Neuronal stem cell (in vitro differentiated cells): ENCODE measurements at regions not wholly inside any gene's neighbourhood (a gene's known extent, or its start where the extent isn't known, plus 50 kb on each side); places are given as distances from the start of the nearest gene placed in this dataset.

Source experiments
- DNase-seq: peaks from one replicate; pipeline ENCODE4 v3.0.0-alpha.2; 2013; ENCODE audit warnings: low spot score
- H2AFZ ChIP-seq: one replicate; pipeline ENCODE4 v1.6.1; 2013; ENCODE audit warnings: mild to moderate bottlenecking, low read length, inconsistent platforms
- H2AK5ac ChIP-seq: 2 replicates; pipeline ENCODE4 v1.6.1; 2013; ENCODE audit warnings: low read depth, mild to moderate bottlenecking, inconsistent platforms, low read length, moderate library complexity, mixed read lengths
- H2BK120ac ChIP-seq: 2 replicates; pipeline ENCODE4 v1.6.1; 2013; ENCODE audit warnings: low read depth, mild to moderate bottlenecking, inconsistent platforms, low read length, moderate library complexity, mixed read lengths
- H2BK12ac ChIP-seq: one replicate; pipeline ENCODE4 v1.6.1; 2013; ENCODE audit warnings: low read length, inconsistent platforms
- H2BK15ac ChIP-seq: 2 replicates; pipeline ENCODE4 v1.6.1; 2013; ENCODE audit warnings: mild to moderate bottlenecking, low read length, inconsistent platforms, mixed read lengths
- H2BK5ac ChIP-seq: one replicate; pipeline ENCODE4 v1.6.1; 2013; ENCODE audit warnings: inconsistent platforms, mild to moderate bottlenecking, low read length, moderate library complexity
- H3K14ac ChIP-seq: one replicate; pipeline ENCODE4 v1.6.1; 2013; ENCODE audit warnings: low read length, inconsistent platforms
- H3K18ac ChIP-seq: 2 replicates; pipeline ENCODE4 v1.6.1; 2013; ENCODE audit warnings: low read length, inconsistent platforms
- H3K23ac ChIP-seq: 2 replicates; pipeline ENCODE4 v1.6.1; 2013; ENCODE audit warnings: low read depth, mild to moderate bottlenecking, mixed read lengths, low read length, inconsistent platforms; ENCODE audit not compliant: poor library complexity
- H3K27ac ChIP-seq: replicated peaks from 3 replicates; pipeline ENCODE4 v1.5.1; 2013; ENCODE audit warnings: low read length, inconsistent platforms
- H3K27me3 ChIP-seq, 3 experiments: 2 replicates each; pipeline ENCODE4 v1.6.1; 2013; ENCODE audit warnings: low read length in 3 of 3, mild to moderate bottlenecking in 2 of 3, inconsistent platforms in 1 of 3, low read depth in 1 of 3, mixed read lengths in 1 of 3, moderate library complexity in 1 of 3; ENCODE audit not compliant: control insufficient read depth in 3 of 3, insufficient read depth in 3 of 3
- H3K36me3 ChIP-seq, 2 donors: replicated peaks in 1 of 2; 2 replicates each; pipeline ENCODE4 v1.6.1; 2013; ENCODE audit warnings: low read length in 2 of 2; ENCODE audit not compliant: control insufficient read depth in 2 of 2, insufficient read depth in 2 of 2
- H3K4ac ChIP-seq: 2 replicates; pipeline ENCODE4 v1.6.1; 2013; ENCODE audit warnings: inconsistent platforms, mild to moderate bottlenecking, low read length, moderate library complexity
- H3K4me1 ChIP-seq, 2 donors: 1 replicate in 1 of 2; 2 replicates in 1 of 2; pipeline ENCODE4 v1.6.1; 2013; ENCODE audit warnings: low read length in 2 of 2, low read depth in 1 of 2; ENCODE audit not compliant: control insufficient read depth in 2 of 2, insufficient read depth in 1 of 2
- H3K4me2 ChIP-seq: one replicate; pipeline ENCODE4 v1.6.1; 2013; ENCODE audit warnings: mild to moderate bottlenecking, low read length, inconsistent platforms; ENCODE audit not compliant: insufficient read depth, poor library complexity, severe bottlenecking
- H3K4me3 ChIP-seq, 2 donors: 2 replicates each; pipeline ENCODE4 v1.5.1; 2013; ENCODE audit warnings: low read length in 2 of 2, mild to moderate bottlenecking in 2 of 2, inconsistent platforms in 1 of 2, moderate library complexity in 1 of 2
- H3K79me1 ChIP-seq: one replicate; pipeline ENCODE4 v1.6.1; 2013; ENCODE audit warnings: low read depth, mild to moderate bottlenecking, inconsistent platforms, low read length, moderate library complexity
- H3K9ac ChIP-seq: one replicate; pipeline ENCODE4 v1.6.1; 2013; ENCODE audit warnings: mild to moderate bottlenecking, low read depth, low read length, inconsistent platforms; ENCODE audit not compliant: poor library complexity
- H3K9me3 ChIP-seq, 2 donors: replicated peaks in 1 of 2; 2 replicates each; pipeline versions ENCODE3 to v1.6.1; 2013; ENCODE audit warnings: low read length in 2 of 2, mild to moderate bottlenecking in 2 of 2, inconsistent platforms in 1 of 2, low read depth in 1 of 2, mixed read lengths in 1 of 2, moderate library complexity in 1 of 2; ENCODE audit not compliant: control insufficient read depth in 2 of 2, insufficient read depth in 1 of 2
- H4K8ac ChIP-seq: one replicate; pipeline ENCODE4 v1.6.1; 2013; ENCODE audit warnings: low read depth, mild to moderate bottlenecking, inconsistent platforms, low read length, moderate library complexity
- H4K91ac ChIP-seq: one replicate; pipeline ENCODE4 v1.6.1; 2013; ENCODE audit warnings: low read length, low read depth, mild to moderate bottlenecking, inconsistent platforms; ENCODE audit not compliant: poor library complexity
- WGBS, 2 donors: extraction: QIAGEN DNeasy Blood & Tissue Kit; methylation state at CpG; one replicate each; pipeline ENCODE4 v1.1.7; 2013; ENCODE audit warnings: missing lambda C conversion rate in 2 of 2, mixed read lengths in 1 of 2; ENCODE audit not compliant: insufficient read length in 2 of 2, insufficient replicate concordance in 1 of 2; ENCODE audit errors: extremely low coverage in 2 of 2; 5-methylcytosine and 5-hydroxymethylcytosine counted together

- Histone ChIP-seq H3K9me3 (peaks cover 0 to 5% of the 10 kb centered on the region in 2 donors), H3K14ac (no peak overlapping the region), H2BK120ac (no peak overlapping the region), H2BK12ac (no peak overlapping the region), H3K4ac (no peak overlapping the region), H4K8ac (no peak overlapping the region), H3K18ac (no peak overlapping the region), H3K4me3 (no peak overlapping the region), H4K91ac (no peak overlapping the region), H3K9ac (no peak overlapping the region), H3K27ac (no peak overlapping the region), H3K23ac (no peak overlapping the region), H2AK5ac (no peak overlapping the region), H2BK5ac (no peak overlapping the region), H3K4me1 (no peaks in the 10 kb centered on the region), H3K79me1 (no peaks in the 10 kb centered on the region), H2BK15ac (no peak overlapping the region), H3K4me2 (no peak overlapping the region), H3K36me3 (peaks cover 0 to 2% of the 10 kb centered on the region in 2 donors), H2AFZ (no peak overlapping the region), H3K27me3 (no peaks in the 10 kb centered on the region)
- no CpG with 5 or more reads among the region's 3 CpGs for WGBS, 2 donors
- no peak for DNase-seq
Measured at GRCh38 chr22:33221568-33221967, 163.4 kb upstream of the SYN3 start.

DNA sequence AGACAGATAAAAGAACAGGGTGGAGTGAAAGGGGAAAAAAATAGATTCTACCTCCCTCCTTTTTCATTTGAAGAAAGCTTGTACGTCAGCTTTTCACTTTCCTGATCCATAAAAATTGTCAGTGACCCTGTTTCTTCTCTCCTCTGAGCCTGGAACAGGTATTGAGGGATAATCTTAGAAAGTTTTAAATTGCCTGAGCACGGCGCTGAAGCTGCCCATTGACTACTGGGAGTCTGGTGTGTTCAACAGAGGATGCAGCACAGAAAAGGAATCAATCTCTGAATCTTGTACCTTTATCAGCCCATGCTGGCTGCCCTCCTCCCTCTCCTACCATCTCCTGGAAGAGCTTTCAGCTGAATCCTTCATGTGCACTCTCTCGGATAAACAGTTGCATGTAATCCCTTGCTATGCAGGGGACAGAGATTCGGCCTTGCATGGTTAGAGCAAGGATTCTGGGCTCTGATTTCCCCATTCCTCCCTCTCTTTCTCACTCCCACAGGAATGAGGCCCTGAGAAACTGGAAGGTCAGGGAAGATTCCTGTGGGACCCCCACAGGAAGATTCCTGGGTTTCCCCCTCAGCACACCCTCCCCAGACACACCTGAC lies 162.4 kb upstream of the SYN3 start:
- H3K18ac ChIP-seq, result no peak overlapping the region
- H2BK15ac ChIP-seq, result no peak overlapping the region
- H3K4ac ChIP-seq, result no peak overlapping the region
- H3K36me3 ChIP-seq, result no peaks in the 10 kb centered on the region
- H4K8ac ChIP-seq, result no peak overlapping the region
- no peaks in the 10 kb centered on the region for H3K9me3 ChIP-seq
- no peaks in the 10 kb centered on the region for H3K27me3 ChIP-seq
- H3K27ac ChIP-seq, result no peak overlapping the region
- H2AFZ ChIP-seq, result no peak overlapping the region
- no peak overlapping the region for H2AK5ac ChIP-seq
- no peak overlapping the region for H3K9ac ChIP-seq
- no peak overlapping the region for H3K14ac ChIP-seq
- no peak overlapping the region for H3K4me2 ChIP-seq
- H3K4me1 ChIP-seq, result no peaks in the 10 kb centered on the region
- H2BK5ac ChIP-seq, result no peak overlapping the region
- no peak overlapping the region for H4K91ac ChIP-seq
- H3K4me3 ChIP-seq, result no peak overlapping the region
- no peak overlapping the region for H2BK12ac ChIP-seq
- no peak for DNase-seq
- WGBS, 2 donors, result no CpG with 5 or more reads among the region's 5 CpGs
- H3K23ac ChIP-seq, result no peak overlapping the region
- H2BK120ac ChIP-seq, result no peak overlapping the region
- H3K79me1 ChIP-seq, result no peaks in the 10 kb centered on the region

DNA sequence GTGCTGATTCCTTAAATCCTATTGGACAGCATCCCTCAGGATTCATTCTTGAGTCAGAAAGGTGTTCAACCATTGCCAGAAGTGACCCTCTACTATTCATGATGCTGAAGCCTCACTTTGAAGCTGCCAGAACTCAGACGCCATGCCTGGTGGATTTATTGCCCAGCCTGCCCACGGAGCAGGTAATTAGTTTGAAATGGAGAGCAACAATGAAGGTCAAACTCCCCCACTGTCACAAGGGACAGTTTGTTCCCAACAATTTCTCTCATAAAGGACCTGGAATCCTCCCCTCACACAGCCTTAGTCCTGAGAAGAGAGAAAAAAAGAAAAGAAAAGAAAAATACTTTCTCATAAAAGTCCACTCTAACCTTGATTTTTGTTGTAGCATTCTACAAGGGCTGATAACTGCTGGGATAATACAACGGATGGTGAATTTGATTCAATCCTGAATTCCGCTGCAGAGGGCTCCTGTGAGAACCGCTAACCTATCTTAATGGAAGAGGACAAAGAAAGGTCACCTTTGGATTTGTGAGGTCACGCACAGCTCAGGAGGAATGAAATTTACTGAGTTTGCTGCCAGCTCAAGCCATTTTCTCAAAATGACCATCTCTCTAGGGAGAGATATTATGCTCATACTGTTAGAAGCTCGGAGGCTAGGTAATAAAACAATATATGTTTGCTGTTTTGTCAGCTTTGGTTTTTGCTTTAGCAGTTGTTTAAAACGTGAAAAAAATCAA lies 161.6 kb upstream of the SYN3 start:
- Histone ChIP-seq H2BK12ac (no peak overlapping the region), H3K4ac (no peak overlapping the region), H3K4me3 (peak overlapping the region in 1 of 2 donors; percentile 18), H3K27ac (no peak overlapping the region), H3K27me3 (no peaks in the 10 kb centered on the region), H3K79me1 (no peaks in the 10 kb centered on the region), H2AK5ac (no peak overlapping the region), H3K4me1 (no peaks in the 10 kb centered on the region), H2AFZ (no peak overlapping the region), H3K9me3 (no peaks in the 10 kb centered on the region), H4K8ac (no peak overlapping the region), H3K18ac (no peak overlapping the region), H4K91ac (no peak overlapping the region), H3K4me2 (no peak overlapping the region), H2BK15ac (no peak overlapping the region), H3K36me3 (no peaks in the 10 kb centered on the region), H3K23ac (no peak overlapping the region), H3K14ac (no peak overlapping the region), H3K9ac (no peak overlapping the region), H2BK5ac (no peak overlapping the region), H2BK120ac (no peak overlapping the region)
- no peak for DNase-seq
- no CpG with 5 or more reads among the region's 8 CpGs for WGBS, 2 donors

- H3K14ac ChIP-seq, result no peak overlapping the region
- no peak overlapping the region for H2BK12ac ChIP-seq
- H3K9me3 ChIP-seq, result no peaks in the 10 kb centered on the region
- no peak overlapping the region for H3K4me3 ChIP-seq
- H3K36me3 ChIP-seq, result no peaks in the 10 kb centered on the region
- H3K9ac ChIP-seq, result no peak overlapping the region
- no peak for DNase-seq
- no peaks in the 10 kb centered on the region for H3K79me1 ChIP-seq
- no peak overlapping the region for H3K4me2 ChIP-seq
- no peak overlapping the region for H3K18ac ChIP-seq
- H3K4me1 ChIP-seq, result no peaks in the 10 kb centered on the region
- no CpG with 5 or more reads among the region's 15 CpGs for WGBS, 2 donors
- no peak overlapping the region for H4K91ac ChIP-seq
- no peak overlapping the region for H4K8ac ChIP-seq
- H2AFZ ChIP-seq, result no peak overlapping the region
- H3K27ac ChIP-seq, result no peak overlapping the region
- no peak overlapping the region for H2AK5ac ChIP-seq
- H3K4ac ChIP-seq, result no peak overlapping the region
- H2BK15ac ChIP-seq, result no peak overlapping the region
- no peak overlapping the region for H2BK120ac ChIP-seq
- no peak overlapping the region for H2BK5ac ChIP-seq
- no peak overlapping the region for H3K23ac ChIP-seq
- H3K27me3 ChIP-seq, result no peaks in the 10 kb centered on the region
Measured at GRCh38 chr22:33213383-33214075, 155.3 kb upstream of the SYN3 start.
